ENCODE measurements at regions not wholly inside any gene's neighbourhood (a gene's known extent, or its start where the extent isn't known, plus 50 kb on each side); places are given as distances from the start of the nearest gene placed in this dataset.
A peak's percentile ranks its signal among the peaks of the same experiment; 100 is the strongest.

DNA sequence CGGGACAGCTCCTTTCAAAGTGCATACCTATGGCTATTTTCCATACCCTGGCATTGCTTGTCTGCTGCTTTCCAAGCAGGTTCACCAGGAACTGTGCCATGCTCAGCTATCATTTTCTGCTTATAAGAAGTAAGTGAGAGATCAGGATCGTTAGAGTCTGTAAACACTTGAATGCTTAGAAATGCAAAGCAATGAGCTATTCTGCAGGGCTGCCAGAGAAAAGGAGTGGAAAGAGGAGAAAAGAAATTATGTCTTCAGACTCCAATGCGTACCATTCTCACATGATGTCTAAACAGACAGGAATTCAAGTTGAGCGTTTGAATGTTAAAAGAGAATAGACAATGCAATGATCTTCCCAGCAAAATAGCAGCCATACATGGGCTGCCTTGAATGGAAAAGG lies 245.5 kb upstream of the SLC7A11 start:
- ChIA-PET POLR2A (no interaction called here), CTCF (no interaction called here)
- Histone ChIP-seq H3K9me3 (ENCODE audit: control insufficient read depth, insufficient read depth, low read length) (no peaks in the 10 kb centered on the region), H3K27ac (ENCODE audit: low read depth, low read length) (no peak overlapping the region), H3K27me3 (ENCODE audit: control insufficient read depth, insufficient read depth, low read length) (no peaks in the 10 kb centered on the region), H3K4me3 (ENCODE audit: low read depth, low read length) (no peak overlapping the region)
- TF ChIP-seq, protein P1, sequence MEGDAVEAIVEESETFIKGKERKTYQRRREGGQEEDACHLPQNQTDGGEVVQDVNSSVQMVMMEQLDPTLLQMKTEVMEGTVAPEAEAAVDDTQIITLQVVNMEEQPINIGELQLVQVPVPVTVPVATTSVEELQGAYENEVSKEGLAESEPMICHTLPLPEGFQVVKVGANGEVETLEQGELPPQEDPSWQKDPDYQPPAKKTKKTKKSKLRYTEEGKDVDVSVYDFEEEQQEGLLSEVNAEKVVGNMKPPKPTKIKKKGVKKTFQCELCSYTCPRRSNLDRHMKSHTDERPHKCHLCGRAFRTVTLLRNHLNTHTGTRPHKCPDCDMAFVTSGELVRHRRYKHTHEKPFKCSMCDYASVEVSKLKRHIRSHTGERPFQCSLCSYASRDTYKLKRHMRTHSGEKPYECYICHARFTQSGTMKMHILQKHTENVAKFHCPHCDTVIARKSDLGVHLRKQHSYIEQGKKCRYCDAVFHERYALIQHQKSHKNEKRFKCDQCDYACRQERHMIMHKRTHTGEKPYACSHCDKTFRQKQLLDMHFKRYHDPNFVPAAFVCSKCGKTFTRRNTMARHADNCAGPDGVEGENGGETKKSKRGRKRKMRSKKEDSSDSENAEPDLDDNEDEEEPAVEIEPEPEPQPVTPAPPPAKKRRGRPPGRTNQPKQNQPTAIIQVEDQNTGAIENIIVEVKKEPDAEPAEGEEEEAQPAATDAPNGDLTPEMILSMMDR (IDR thresholded peaks at IDR 0.05; ENCODE audit: low read depth, low read length) = no peak
- DNase-seq (ENCODE audit: low read depth, low spot score) = peak; percentile 13

DNA sequence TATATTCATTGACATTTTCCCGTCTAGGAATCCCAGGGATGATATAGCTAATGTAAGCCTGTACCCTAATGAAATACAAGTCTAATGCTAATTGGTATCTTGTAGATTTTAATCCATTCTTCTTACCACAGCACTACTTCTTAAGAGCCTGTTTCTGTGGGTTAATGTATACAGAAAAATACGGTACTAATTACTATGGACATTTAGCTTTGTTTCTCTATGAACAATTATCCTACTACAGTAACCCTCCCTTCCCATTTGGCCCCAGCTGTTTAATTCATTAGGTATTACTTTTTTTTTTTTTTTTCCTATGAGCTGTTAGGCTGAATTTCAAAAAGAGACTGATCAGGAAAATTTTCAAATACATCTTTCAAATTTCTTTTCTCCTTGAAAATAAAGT lies 245.1 kb upstream of the SLC7A11 start:
- Histone ChIP-seq H3K4me3 (ENCODE audit: low read depth, low read length) (no peak overlapping the region), H3K27me3 (ENCODE audit: control insufficient read depth, insufficient read depth, low read length) (no peaks in the 10 kb centered on the region), H3K9me3 (ENCODE audit: control insufficient read depth, insufficient read depth, low read length) (no peaks in the 10 kb centered on the region), H3K27ac (ENCODE audit: low read depth, low read length) (no peak overlapping the region)
- no peak for DNase-seq (ENCODE audit: low read depth, low spot score)
- POLR2A ChIA-PET = interaction anchor here (0.7 kb wide), 1 partner anchor 15 kb away, joined by 5 read pairs; no protein-coding TSS in a partner anchor
- CTCF ChIA-PET = no interaction called here
- TF ChIP-seq, protein P1 (IDR thresholded peaks at IDR 0.05; ENCODE audit: low read depth, low read length) = no peak

DNA sequence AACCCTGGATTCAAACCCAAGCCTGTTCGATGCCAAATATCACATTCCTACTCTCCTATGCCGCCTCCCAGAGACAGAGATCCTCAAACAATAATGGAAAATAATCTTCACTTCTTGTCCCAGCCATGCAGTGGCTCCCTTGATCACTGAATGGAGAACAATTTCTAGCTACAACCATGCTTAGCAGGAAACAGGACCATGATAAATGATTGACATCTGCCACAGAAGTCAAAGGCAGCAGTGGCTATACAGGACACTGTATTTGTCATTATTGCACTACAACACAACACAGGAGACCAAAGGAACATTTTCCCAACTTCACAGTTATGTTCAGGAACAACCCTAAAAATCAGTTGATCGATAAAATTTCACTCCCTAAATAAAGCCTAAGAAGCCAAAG lies 243.3 kb upstream of the SLC7A11 start:
- TF ChIP-seq, protein P1 (IDR thresholded peaks at IDR 0.05; ENCODE audit: low read depth, low read length) = no peak
- Histone ChIP-seq H3K27me3 (ENCODE audit: control insufficient read depth, insufficient read depth, low read length) (no peaks in the 10 kb centered on the region), H3K27ac (ENCODE audit: low read depth, low read length) (no peak overlapping the region), H3K9me3 (ENCODE audit: control insufficient read depth, insufficient read depth, low read length) (no peaks in the 10 kb centered on the region; the same call in 1 of the 2 replicates), H3K4me3 (ENCODE audit: low read depth, low read length) (no peak overlapping the region)
- ChIA-PET CTCF (no interaction called here), POLR2A (no interaction called here)
- DNase-seq (ENCODE audit: low read depth, low spot score) = no peak

DNA sequence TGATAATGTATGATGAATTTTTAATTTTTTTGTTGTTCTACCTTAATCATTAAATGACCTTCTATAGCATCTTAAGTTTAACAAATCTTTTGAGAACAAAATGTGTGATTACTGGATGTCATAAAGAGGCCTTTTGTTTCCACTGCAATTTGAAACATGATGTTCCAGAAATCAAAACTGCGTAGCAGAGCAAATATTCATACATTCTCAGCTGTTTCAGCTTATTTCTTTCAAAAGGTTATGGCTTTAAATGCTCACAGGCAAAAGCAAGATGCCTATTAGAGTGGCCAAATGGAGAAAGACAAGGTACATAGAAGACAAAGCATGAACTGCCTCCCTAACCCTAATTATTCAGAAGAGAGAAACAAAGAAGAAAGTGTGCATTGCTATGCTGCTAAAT lies 233.0 kb upstream of the SLC7A11 start:
- POLR2A ChIA-PET = no interaction called here
- H3K9me3 ChIP-seq (ENCODE audit: control insufficient read depth, insufficient read depth, low read length) = no peaks in the 10 kb centered on the region
- H3K4me3 ChIP-seq (ENCODE audit: low read depth, low read length) = no peak overlapping the region
- DNase-seq (ENCODE audit: low read depth, low spot score) = no peak
- H3K27ac ChIP-seq (ENCODE audit: low read depth, low read length) = no peak overlapping the region
- TF ChIP-seq, protein P1 (IDR thresholded peaks at IDR 0.05; ENCODE audit: low read depth, low read length) = no peak
- no peaks in the 10 kb centered on the region for H3K27me3 ChIP-seq (ENCODE audit: control insufficient read depth, insufficient read depth, low read length)
- CTCF ChIA-PET = no interaction called here

DNA sequence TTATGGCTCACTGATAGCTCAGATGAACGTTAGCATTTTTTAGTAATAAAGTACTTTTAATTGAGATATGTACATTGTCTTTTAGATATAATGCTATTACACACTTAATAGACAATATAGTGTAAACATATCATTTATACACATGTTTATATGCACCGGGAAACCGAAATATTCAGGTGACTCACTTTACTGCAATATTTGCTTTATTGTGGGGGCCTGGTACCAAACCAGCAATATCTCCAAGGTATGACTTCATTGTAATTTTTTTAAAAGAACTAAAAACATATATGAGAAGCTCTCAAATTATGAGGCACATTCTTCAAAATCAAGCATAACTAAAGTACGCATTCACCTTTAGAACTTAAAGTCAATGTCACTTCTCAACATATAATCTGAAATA lies 231.2 kb upstream of the SLC7A11 start:
- ChIA-PET POLR2A (no interaction called here), CTCF (no interaction called here)
- Histone ChIP-seq H3K27ac (ENCODE audit: low read depth, low read length) (no peak overlapping the region), H3K4me3 (ENCODE audit: low read depth, low read length) (no peak overlapping the region), H3K9me3 (ENCODE audit: control insufficient read depth, insufficient read depth, low read length) (no peaks in the 10 kb centered on the region), H3K27me3 (ENCODE audit: control insufficient read depth, insufficient read depth, low read length) (no peaks in the 10 kb centered on the region)
- no peak for DNase-seq (ENCODE audit: low read depth, low spot score)
- TF ChIP-seq, protein P1 (IDR thresholded peaks at IDR 0.05; ENCODE audit: low read depth, low read length) = no peak
